Cardiac muscle cell (in vitro differentiated cells and primary cell): ENCODE measurements at regions not wholly inside any gene's neighbourhood (a gene's known extent, or its start where the extent isn't known, plus 50 kb on each side); places are given as distances from the start of the nearest gene placed in this dataset.

Experiments used
- DNase-seq, 2 donors: peaks; one replicate each; pipeline versions ENCODE4 v3.0.0 to v3.0.0-alpha.2; 2010 to 2017; ENCODE audit warnings: low read depth in 1 of 2, low spot score in 1 of 2
- H3K27ac ChIP-seq: fragments of 200-600 bp; sonication (generic); 2 replicates; pipeline ENCODE4 v1.5.1; 2016
- H3K27me3 ChIP-seq: fragments of 200-600 bp; sonication (generic); 2 replicates; pipeline ENCODE4 v1.6.0; 2016; ENCODE audit warnings: control low read depth
- H3K36me3 ChIP-seq: fragments of 200-600 bp; sonication (generic); 2 replicates; pipeline ENCODE4 v1.5.1; 2016; ENCODE audit warnings: control low read depth
- H3K4me1 ChIP-seq: fragments of 200-600 bp; sonication (generic); 2 replicates; pipeline ENCODE4 v1.8.1; 2017; ENCODE audit warnings: low read depth, mild to moderate bottlenecking, mixed run types
- H3K4me3 ChIP-seq: fragments of 200-600 bp; sonication (generic); 2 replicates; pipeline ENCODE4 v1.5.1; 2016; ENCODE audit warnings: mild to moderate bottlenecking
- H3K9me3 ChIP-seq: fragments of 200-600 bp; sonication (generic); 2 replicates; pipeline ENCODE4 v1.5.1; 2017; ENCODE audit warnings: low read depth, mild to moderate bottlenecking, control low read depth
- TF ChIP-seq, protein P1 (sequence below): IDR thresholded peaks from 2 replicates; pipeline ENCODE4 v1.5.1; 2012; ENCODE audit warnings: low read depth, mild to moderate bottlenecking, low read length

GRCh38 chr4:181438641-181439040 is 804.6 kb upstream of the TENM3 start:
- Histone ChIP-seq H3K27ac (no peak overlapping the region), H3K27me3 (no peaks in the 10 kb centered on the region), H3K4me3 (no peak overlapping the region), H3K36me3 (no peaks in the 10 kb centered on the region), H3K4me1 (no peaks in the 10 kb centered on the region), H3K9me3 (no peaks in the 10 kb centered on the region)
- TF ChIP-seq, protein P1, sequence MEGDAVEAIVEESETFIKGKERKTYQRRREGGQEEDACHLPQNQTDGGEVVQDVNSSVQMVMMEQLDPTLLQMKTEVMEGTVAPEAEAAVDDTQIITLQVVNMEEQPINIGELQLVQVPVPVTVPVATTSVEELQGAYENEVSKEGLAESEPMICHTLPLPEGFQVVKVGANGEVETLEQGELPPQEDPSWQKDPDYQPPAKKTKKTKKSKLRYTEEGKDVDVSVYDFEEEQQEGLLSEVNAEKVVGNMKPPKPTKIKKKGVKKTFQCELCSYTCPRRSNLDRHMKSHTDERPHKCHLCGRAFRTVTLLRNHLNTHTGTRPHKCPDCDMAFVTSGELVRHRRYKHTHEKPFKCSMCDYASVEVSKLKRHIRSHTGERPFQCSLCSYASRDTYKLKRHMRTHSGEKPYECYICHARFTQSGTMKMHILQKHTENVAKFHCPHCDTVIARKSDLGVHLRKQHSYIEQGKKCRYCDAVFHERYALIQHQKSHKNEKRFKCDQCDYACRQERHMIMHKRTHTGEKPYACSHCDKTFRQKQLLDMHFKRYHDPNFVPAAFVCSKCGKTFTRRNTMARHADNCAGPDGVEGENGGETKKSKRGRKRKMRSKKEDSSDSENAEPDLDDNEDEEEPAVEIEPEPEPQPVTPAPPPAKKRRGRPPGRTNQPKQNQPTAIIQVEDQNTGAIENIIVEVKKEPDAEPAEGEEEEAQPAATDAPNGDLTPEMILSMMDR, result no peak
- DNase-seq, result no peak

- Histone ChIP-seq H3K27me3 (no peaks in the 10 kb centered on the region), H3K9me3 (no peaks in the 10 kb centered on the region), H3K36me3 (no peaks in the 10 kb centered on the region), H3K4me1 (no peaks in the 10 kb centered on the region), H3K27ac (no peak overlapping the region), H3K4me3 (no peak overlapping the region)
- TF ChIP-seq, protein P1, result no peak
- DNase-seq, result no peak
Measured at GRCh38 chr4:181443021-181443420, 800.2 kb upstream of the TENM3 start.

DNA sequence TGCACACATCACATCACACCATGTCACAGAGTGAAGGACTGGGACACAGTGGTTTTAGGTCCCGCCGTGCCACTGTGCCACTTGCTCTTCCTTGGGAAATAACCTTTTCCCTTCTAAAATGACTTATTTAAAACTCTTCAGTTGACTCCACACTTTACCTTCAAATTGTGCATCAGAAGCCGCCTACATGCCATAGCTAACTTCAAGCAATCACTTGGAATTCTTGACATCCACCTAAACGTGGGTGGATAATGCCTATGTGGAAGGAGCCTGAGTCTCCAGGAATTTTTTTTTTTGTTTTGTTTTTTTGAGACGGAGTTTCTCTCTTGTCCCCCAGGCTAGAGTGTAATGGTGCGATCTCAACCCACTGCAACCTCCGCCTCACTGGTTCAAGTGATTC is 777.4 kb upstream of the TENM3 start:
- no peak overlapping the region for H3K4me3 ChIP-seq
- H3K9me3 ChIP-seq, result no peaks in the 10 kb centered on the region
- H3K27ac ChIP-seq, result no peak overlapping the region
- H3K36me3 ChIP-seq, result no peaks in the 10 kb centered on the region
- H3K27me3 ChIP-seq, result no peaks in the 10 kb centered on the region
- no peak for DNase-seq
- TF ChIP-seq, protein P1, result no peak
- H3K4me1 ChIP-seq, result no peaks in the 10 kb centered on the region

DNA sequence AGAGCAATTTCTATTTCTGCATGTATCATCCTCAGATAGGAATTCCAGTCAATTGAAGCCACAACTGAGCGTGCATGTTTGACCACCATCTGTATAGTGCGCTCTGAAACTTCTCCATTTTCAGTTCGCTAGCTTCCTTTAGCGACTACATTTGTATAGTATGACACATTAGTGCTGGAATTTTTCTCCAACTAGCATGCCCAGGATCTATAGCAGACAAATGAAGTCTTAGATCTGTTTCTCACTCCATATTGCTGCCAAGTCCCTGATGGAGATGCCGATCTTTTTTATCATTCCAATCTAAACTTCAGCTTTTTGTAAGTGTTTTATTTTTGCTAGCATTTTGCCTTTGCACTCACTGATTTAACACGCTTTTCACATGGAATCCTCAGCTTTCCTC is 774.8 kb upstream of the TENM3 start:
- Histone ChIP-seq H3K36me3 (no peaks in the 10 kb centered on the region), H3K9me3 (no peaks in the 10 kb centered on the region), H3K4me3 (no peak overlapping the region), H3K4me1 (no peaks in the 10 kb centered on the region), H3K27me3 (no peaks in the 10 kb centered on the region), H3K27ac (no peak overlapping the region)
- TF ChIP-seq, protein P1, result no peak
- no peak for DNase-seq

DNA sequence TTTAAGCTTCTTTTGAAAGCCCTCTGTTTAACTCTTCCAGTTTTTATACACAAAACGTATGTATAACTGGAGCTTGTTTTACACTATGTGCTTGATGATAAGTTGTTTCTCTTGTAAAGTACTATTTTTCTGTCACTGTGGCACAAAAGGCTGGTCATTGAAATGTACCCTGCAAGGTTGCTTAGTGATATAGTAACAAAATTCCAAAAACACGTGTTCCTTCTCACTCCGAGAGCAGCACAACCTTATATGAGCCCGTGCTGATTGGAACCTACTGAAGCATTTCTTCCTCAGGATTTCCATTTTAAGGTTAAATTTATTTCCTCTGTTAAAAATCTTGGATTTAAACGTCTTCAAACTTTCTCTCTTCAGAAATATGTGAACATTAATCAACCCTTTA is 772.9 kb upstream of the TENM3 start:
- Histone ChIP-seq H3K36me3 (no peaks in the 10 kb centered on the region), H3K4me1 (no peaks in the 10 kb centered on the region), H3K4me3 (no peak overlapping the region), H3K27me3 (no peaks in the 10 kb centered on the region), H3K27ac (no peak overlapping the region), H3K9me3 (no peaks in the 10 kb centered on the region)
- DNase-seq, result no peak
- TF ChIP-seq, protein P1, result no peak

- Histone ChIP-seq H3K27ac (no peak overlapping the region), H3K9me3 (no peaks in the 10 kb centered on the region), H3K36me3 (no peaks in the 10 kb centered on the region), H3K4me1 (no peaks in the 10 kb centered on the region), H3K27me3 (no peaks in the 10 kb centered on the region), H3K4me3 (no peak overlapping the region)
- no peak for DNase-seq
- TF ChIP-seq, protein P1, result no peak
Measured at GRCh38 chr4:181475359-181475758, 767.8 kb upstream of the TENM3 start.
